Effector memory CD4-positive, alpha-beta T cell (primary cell): ENCODE measurements at regions not wholly inside any gene's neighbourhood (a gene's known extent, or its start where the extent isn't known, plus 50 kb on each side); places are given as distances from the start of the nearest gene placed in this dataset.

Experiments used
- DNase-seq, 3 donors: peaks; one replicate each; pipeline ENCODE4 v3.0.0-alpha.2; 2020
- H3K27ac ChIP-seq: 2 replicates; pipeline ENCODE4 v1.7.0; 2013; ENCODE audit warnings: mild to moderate bottlenecking, low read length, moderate library complexity; ENCODE audit not compliant: insufficient read depth, poor library complexity, severe bottlenecking
- H3K27me3 ChIP-seq: replicated peaks from 2 replicates; pipeline ENCODE4 v1.7.0; 2013; ENCODE audit warnings: mild to moderate bottlenecking, low read length; ENCODE audit not compliant: insufficient read depth, control insufficient read depth, poor library complexity, severe bottlenecking
- H3K36me3 ChIP-seq: 2 replicates; pipeline ENCODE4 v1.7.0; 2013; ENCODE audit warnings: mild to moderate bottlenecking, low read length, moderate library complexity; ENCODE audit not compliant: control insufficient read depth, insufficient read depth
- H3K4me1 ChIP-seq: 2 replicates; pipeline ENCODE4 v1.7.0; 2013; ENCODE audit warnings: low read length, mild to moderate bottlenecking; ENCODE audit not compliant: control insufficient read depth, insufficient read depth, poor library complexity, severe bottlenecking
- H3K4me3 ChIP-seq: 2 replicates; pipeline ENCODE4 v1.7.0; 2013; ENCODE audit warnings: low read length, low read depth, mild to moderate bottlenecking; ENCODE audit not compliant: insufficient read depth, poor library complexity, severe bottlenecking
- H3K9me3 ChIP-seq: 2 replicates; pipeline ENCODE4 v1.7.0; 2013; ENCODE audit warnings: mild to moderate bottlenecking, low read length, moderate library complexity; ENCODE audit not compliant: control insufficient read depth

DNA sequence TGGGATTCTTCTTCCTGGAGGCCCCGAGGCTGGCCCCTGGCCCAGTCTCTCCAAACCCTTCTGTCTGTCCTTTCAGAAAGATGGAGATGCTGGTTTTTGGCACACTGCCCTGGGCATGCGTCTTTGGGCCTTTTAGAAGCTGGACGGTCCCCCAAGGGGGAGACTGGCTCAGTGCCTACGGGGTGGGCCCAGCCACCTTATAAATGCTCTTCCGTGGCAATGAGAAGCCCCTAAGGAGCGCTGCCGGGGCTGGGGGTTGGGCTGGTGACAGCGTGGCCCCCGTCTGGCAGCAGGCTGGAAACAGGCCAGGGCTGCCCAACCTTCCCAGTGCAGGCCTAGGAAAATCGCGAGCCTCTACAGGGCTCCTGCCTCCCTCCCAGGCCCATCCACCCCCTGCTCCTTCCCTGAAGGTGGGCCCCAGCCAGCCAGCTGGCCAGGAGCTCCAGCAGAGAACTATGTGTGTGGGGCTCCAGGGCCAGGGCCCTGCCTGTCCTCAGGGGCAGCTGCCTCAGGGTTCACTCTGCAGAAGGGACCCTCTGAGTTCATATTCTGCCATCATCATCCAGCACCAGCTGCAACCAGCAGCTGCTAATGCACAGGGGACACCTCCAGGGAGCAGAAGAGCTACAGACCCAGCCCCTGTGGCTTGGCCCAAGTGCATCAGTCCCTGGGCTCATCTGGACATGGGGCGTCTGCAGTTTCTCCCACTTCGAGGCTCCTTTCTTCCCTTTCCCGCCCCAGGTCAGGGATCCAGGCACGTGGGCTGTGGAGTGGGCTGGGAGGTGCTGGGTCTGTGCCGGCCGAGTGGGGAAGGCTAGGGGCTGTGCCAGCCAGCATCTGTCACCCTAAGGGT lies 107.6 kb upstream of the OTOS start:
- peaks cover 3% of the 10 kb centered on the region for H3K27me3 ChIP-seq
- H3K4me3 ChIP-seq: no peak overlapping the region
- H3K9me3 ChIP-seq: no peaks in the 10 kb centered on the region
- no peak overlapping the region for H3K27ac ChIP-seq
- no peaks in the 10 kb centered on the region for H3K4me1 ChIP-seq
- no peak for DNase-seq
- H3K36me3 ChIP-seq: no peaks in the 10 kb centered on the region

DNA sequence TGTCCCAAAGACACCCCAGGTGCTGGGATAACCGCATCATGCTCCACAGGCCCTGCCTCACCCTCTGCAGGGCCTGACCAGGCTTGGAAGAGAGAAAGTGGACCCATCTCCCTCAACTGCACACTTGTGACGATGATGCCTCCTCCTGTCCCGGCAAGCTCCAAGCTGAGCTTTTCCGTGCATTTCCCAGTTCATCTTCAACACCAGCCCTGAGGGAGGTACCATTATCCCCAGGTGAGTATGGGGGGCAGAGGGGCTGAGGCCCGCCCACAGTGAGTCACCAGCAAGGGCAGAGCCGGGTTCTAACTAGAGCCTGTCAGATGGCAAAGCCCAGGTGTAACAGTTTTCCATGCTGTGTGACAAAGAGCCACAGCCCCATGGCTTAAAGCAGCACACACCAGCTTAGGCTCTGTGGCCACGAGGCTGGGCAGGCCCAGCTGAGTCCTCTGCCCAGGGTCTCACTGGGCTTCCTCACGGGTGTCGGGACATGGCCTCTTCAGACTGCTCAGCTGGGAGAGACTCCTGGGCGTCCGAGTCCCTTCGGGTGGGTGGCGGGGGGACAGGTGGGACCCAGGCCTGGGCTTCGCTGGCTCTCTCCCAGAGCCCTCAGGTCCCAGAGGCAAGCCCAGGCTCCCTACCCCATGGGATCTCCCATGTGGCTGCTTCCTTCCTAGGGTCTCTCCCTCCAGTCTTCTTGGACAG lies 108.4 kb upstream of the OTOS start:
- Histone ChIP-seq H3K9me3 (no peaks in the 10 kb centered on the region), H3K27ac (no peak overlapping the region), H3K27me3 (peaks cover 3% of the 10 kb centered on the region), H3K4me1 (no peaks in the 10 kb centered on the region), H3K36me3 (no peaks in the 10 kb centered on the region), H3K4me3 (no peak overlapping the region)
- no peak for DNase-seq

DNA sequence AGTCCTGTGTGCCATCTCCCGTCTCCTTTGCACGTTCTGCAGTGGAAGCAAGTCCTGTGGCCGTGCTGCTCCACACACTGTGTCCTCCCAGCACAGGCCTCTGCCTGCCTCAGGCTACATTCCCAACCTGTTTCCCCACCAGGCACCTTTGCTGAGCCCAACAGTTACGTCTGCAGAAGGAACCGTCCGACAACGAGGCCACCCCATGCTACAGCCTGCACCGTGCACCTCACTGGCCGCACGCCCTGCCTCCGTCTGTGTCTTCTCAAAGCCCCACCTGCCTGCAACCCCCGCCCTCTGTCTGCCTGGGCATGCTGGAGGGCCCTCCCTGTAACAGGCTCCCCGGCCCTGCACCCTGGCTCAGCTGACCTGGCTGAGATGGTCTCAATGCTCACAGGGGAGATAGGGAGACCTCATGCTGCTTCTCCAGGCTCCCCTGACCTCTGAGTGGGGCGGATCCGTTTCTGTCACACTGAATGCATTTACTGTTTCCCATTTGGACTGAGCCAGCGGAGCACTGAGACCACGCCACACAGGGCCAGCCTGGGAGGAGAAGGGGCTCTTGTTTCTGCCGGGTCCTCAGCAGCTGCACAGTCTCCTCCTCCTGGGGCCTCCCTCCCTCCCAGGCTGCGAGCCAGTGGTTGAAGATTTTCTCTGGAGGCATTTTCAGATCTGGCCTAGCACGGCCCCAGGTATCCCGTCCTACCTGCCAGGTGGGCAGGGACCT lies 109.1 kb upstream of the OTOS start:
- Histone ChIP-seq H3K9me3 (no peaks in the 10 kb centered on the region), H3K27ac (no peak overlapping the region), H3K4me3 (no peak overlapping the region), H3K27me3 (peaks cover 3% of the 10 kb centered on the region), H3K4me1 (no peaks in the 10 kb centered on the region), H3K36me3 (no peaks in the 10 kb centered on the region)
- DNase-seq: no peak

DNA sequence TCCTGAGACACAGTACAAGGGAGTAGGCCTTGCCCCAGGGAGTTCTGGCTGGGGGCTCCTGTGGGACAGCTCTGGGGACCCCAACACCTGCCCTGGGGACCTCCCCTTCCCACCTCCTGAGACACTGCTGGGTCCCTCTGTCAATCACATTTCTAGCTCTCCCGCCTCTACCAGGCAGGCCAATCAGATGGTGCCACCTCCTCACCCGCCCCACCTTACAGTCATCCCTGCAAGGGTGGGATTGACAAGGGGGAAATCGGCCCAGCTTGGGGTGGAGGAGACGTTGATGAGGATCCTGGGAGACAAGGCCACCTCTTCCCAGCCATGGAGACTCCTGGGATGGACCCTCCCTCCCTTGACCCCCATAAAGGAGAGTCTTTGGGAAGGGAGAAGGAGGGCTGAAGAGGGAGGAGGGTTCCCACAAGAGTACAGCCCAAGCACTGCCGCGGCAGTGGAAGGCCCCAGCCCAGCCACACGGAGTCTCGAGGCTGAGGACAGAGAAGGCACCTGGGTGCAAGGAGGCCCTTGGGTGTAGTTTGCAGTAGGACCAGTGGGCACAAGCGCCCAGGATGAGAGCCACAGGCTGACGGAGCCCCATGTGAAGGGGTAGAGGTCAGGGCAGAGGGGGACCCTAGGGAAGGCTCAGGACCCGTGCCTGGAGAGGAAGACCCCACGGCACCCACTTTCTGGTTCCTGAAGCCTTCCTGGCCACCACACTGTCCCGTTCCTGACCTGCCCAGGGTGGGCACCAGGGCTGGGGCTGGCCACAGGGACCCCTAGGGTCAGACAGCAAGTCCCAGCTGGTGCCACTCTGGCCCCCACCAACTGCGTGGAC lies 109.9 kb upstream of the OTOS start:
- Histone ChIP-seq H3K9me3 (no peaks in the 10 kb centered on the region), H3K36me3 (no peaks in the 10 kb centered on the region), H3K27me3 (peaks cover 3% of the 10 kb centered on the region), H3K4me3 (no peak overlapping the region), H3K4me1 (no peaks in the 10 kb centered on the region), H3K27ac (no peak overlapping the region)
- DNase-seq: no peak

DNA sequence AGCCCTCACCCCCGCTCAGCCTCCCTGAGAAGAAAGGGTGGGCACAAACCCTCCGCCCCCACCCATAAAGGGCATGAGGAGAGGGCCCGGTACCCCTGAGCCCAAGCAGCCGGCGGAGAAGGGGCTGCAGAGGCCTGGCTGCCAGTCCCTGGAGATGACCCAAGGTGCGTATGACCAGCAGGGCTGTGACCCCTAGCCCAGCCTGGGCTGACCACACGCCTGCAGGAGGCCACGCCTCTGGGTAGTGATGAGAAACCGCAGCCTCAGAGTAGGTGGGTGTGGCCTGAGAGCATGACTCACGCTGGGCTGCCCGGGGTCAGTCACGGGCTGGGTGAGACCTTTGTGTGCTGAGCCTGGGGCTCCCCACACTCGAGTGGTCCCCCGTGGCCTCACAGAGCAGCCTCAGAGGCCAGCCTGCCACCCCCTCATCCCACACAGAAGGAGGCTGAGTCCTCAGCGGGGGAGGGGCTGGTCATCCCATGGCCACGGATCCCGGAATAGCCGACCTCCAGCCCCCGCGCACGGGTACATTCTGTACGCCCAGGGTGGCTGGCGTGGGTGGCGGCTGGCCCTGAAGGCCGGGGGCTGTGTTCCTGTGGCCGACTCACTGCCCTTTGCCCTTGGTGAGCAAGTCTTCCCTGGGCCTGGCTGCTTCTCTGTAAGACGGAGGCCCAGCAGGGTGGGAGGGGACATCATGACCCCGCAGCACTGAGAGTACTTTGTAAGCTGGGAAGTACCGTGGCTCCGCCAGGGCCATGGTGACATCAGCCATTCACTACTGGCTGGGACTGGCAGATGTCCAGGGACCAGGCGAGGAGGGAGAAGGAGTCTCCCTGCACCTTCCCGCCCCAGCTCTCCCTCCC lies 110.8 kb upstream of the OTOS start:
- Histone ChIP-seq H3K4me1 (no peaks in the 10 kb centered on the region), H3K36me3 (no peaks in the 10 kb centered on the region), H3K27ac (no peak overlapping the region), H3K9me3 (no peaks in the 10 kb centered on the region), H3K4me3 (no peak overlapping the region), H3K27me3 (peaks cover 3% of the 10 kb centered on the region)
- DNase-seq: no peak

DNA sequence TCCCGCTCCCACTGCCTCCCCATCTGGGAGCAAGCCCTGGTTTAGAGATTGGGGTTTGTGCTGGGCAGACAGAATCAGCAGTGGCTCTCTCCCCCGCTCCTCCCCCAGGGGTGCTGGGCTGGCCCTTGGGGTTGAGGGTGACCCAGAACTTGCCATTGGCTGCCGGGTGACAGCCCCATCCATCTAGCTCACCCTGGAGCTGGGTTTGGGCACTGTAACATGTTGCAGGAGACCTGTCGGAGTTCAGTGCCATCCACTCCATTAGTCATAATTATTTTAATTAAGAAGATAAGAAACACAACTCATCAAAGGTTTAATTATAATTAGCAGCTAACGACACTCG lies 111.4 kb upstream of the OTOS start:
- no peak overlapping the region for H3K27ac ChIP-seq
- H3K27me3 ChIP-seq: peaks cover 3% of the 10 kb centered on the region
- no peaks in the 10 kb centered on the region for H3K4me1 ChIP-seq
- H3K36me3 ChIP-seq: no peaks in the 10 kb centered on the region
- no peak for DNase-seq
- H3K4me3 ChIP-seq: no peak overlapping the region
- no peaks in the 10 kb centered on the region for H3K9me3 ChIP-seq

DNA sequence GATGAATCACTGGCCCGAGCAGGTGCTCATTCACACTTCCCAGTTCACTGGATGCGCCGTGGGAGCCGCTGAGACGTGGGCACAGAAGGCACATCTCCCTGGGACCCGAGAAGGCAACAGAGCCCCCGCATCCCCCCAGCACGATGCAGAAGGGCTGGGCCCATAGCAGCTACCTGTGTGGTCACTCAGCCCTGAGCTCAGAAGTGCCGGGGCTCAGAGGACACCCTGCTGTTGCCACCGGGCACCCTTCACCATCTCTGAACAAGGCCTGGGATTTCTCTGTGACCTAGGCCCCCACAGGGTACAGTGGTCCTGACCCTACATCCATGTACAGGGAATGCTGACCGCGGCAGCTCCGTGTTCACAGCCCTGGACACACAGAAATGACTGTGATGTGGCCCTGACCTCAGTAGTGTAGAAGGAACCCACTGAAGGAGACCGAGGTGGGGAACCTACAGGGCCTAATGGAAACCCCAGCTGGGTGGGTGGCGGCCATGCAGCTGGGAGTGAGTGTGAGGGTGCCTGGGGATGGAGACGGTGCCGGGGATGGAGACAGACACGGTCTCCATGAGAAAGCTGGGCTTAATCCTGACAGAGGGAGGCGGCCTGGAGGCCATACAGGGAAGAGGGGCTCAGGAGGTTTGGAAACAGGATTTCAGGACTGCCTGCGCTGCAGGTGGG lies 111.9 kb upstream of the OTOS start:
- H3K4me3 ChIP-seq: no peak overlapping the region
- no peaks in the 10 kb centered on the region for H3K36me3 ChIP-seq
- no peak overlapping the region for H3K27ac ChIP-seq
- peaks cover 3% of the 10 kb centered on the region for H3K27me3 ChIP-seq
- DNase-seq: no peak
- no peaks in the 10 kb centered on the region for H3K9me3 ChIP-seq
- H3K4me1 ChIP-seq: no peaks in the 10 kb centered on the region

DNA sequence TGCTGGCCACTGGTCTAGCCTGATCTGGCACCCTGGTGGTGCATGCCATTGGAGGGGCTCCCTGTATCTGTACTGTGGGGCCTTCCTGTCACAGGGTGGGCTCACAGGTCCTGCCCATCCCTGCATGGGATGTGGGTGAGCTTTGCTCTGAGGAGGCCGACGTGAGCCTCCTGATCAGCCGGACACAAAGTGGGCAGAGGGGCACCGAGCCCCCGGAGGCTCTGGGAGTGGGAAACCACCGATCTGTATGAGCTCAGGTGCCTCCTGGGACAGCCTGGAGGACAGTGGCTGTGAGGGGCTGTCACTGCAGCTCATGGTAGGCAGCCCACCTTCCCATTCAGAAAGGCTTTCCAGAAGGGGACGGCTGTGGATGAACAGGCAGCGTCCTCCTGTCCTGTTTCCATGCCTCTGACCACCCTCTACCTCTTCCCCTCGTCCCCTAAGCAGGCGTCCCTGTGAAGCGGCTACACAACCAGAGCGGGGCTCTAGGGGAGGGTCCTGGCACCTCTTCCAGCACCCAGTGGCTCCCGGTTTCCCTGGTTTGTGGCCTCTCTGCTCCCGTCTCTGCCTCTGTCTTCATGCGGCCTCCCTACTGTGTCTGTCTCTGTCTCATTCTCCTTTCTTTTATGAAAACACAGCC lies 112.5 kb upstream of the OTOS start:
- H3K4me3 ChIP-seq: no peak overlapping the region
- no peaks in the 10 kb centered on the region for H3K36me3 ChIP-seq
- peaks cover 3% of the 10 kb centered on the region for H3K27me3 ChIP-seq
- H3K27ac ChIP-seq: no peak overlapping the region
- H3K9me3 ChIP-seq: no peaks in the 10 kb centered on the region
- no peak for DNase-seq
- no peaks in the 10 kb centered on the region for H3K4me1 ChIP-seq
